ENCODE measurements at regions not wholly inside any gene's neighbourhood (a gene's known extent, or its start where the extent isn't known, plus 50 kb on each side); places are given as distances from the start of the nearest gene placed in this dataset.

- no peak for DNase-seq
Observed at GRCh38 chr11:70522593-70523311, 124.4 kb downstream of the CTTN start.

GRCh38 chr11:70523384-70524095, 125.2 kb downstream of the CTTN start:
- no peak for DNase-seq

GRCh38 chr11:70524096-70524922, 126.0 kb downstream of the CTTN start:
- DNase-seq = no peak

- DNase-seq = no peak
Observed at GRCh38 chr11:70525006-70525405, 126.7 kb downstream of the CTTN start.

GRCh38 chr11:70525466-70525865, 127.1 kb downstream of the CTTN start:
- no peak for DNase-seq

- DNase-seq = no peak
Observed at GRCh38 chr11:70526116-70527045, 128.1 kb downstream of the CTTN start.

GRCh38 chr11:70527046-70527395, 128.7 kb downstream of the CTTN start:
- DNase-seq = no peak

GRCh38 chr11:70527429-70528045, 129.2 kb downstream of the CTTN start:
- no peak for DNase-seq

- DNase-seq = no peak
Observed at GRCh38 chr11:70528046-70528793, 129.9 kb downstream of the CTTN start.

- no peak for DNase-seq
Observed at GRCh38 chr11:70528794-70529580, 130.7 kb downstream of the CTTN start.

- DNase-seq = no peak
Observed at GRCh38 chr11:70530010-70530409, 131.7 kb downstream of the CTTN start.

GRCh38 chr11:70530629-70531185, 132.4 kb downstream of the CTTN start:
- no peak for DNase-seq

GRCh38 chr11:70531281-70532065, 133.1 kb downstream of the CTTN start:
- no peak for DNase-seq

GRCh38 chr11:70532066-70532440, 133.7 kb downstream of the CTTN start:
- no peak for DNase-seq

- DNase-seq = no peak
Observed at GRCh38 chr11:70532731-70533130, 134.4 kb downstream of the CTTN start.

- no peak for DNase-seq
Observed at GRCh38 chr11:70535191-70535971, 137.1 kb downstream of the CTTN start.

- no peak for DNase-seq
Observed at GRCh38 chr11:70536051-70536877, 137.9 kb downstream of the CTTN start.

All from Kasumi-1 (cell line).